IMR-90 (cell line): ENCODE measurements at regions not wholly inside any gene's neighbourhood (a gene's known extent, or its start where the extent isn't known, plus 50 kb on each side); places are given as distances from the start of the nearest gene placed in this dataset.

Experiments used
- BHLHE40 ChIP-seq: fragments of 150-350 bp; IDR thresholded peaks from 2 replicates; pipeline ENCODE4 v1.6.1; 2016; ENCODE audit warnings: mild to moderate bottlenecking, low read depth, low read length
- NFE2L2 ChIP-seq: fragments of 150-350 bp; IDR thresholded peaks from 2 replicates; pipeline ENCODE4 v1.6.1; 2016; ENCODE audit warnings: low read depth, mild to moderate bottlenecking, low read length
- POLR2A ChIP-seq: IDR thresholded peaks from 2 replicates; pipeline ENCODE4 v1.6.1; 2012; ENCODE audit warnings: mild to moderate bottlenecking, low read depth, low read length
- RAD21 ChIP-seq: IDR thresholded peaks from 2 replicates; pipeline ENCODE4 v1.6.1; 2012; ENCODE audit warnings: low read length, improper control_type of control experiment
- TF ChIP-seq, protein P1 (sequence below): fragments of 150-350 bp; IDR thresholded peaks from 2 replicates; pipeline ENCODE4 v1.6.1; 2017; ENCODE audit warnings: mild to moderate bottlenecking, antibody characterized with exemption, low read length, low read depth
- TF ChIP-seq, protein P2 (sequence below): conservative IDR thresholded peaks from 2 replicates; pipeline ENCODE4 v1.5.1; 2012; ENCODE audit warnings: mild to moderate bottlenecking, low read depth, low read length, improper control_type of control experiment

DNA sequence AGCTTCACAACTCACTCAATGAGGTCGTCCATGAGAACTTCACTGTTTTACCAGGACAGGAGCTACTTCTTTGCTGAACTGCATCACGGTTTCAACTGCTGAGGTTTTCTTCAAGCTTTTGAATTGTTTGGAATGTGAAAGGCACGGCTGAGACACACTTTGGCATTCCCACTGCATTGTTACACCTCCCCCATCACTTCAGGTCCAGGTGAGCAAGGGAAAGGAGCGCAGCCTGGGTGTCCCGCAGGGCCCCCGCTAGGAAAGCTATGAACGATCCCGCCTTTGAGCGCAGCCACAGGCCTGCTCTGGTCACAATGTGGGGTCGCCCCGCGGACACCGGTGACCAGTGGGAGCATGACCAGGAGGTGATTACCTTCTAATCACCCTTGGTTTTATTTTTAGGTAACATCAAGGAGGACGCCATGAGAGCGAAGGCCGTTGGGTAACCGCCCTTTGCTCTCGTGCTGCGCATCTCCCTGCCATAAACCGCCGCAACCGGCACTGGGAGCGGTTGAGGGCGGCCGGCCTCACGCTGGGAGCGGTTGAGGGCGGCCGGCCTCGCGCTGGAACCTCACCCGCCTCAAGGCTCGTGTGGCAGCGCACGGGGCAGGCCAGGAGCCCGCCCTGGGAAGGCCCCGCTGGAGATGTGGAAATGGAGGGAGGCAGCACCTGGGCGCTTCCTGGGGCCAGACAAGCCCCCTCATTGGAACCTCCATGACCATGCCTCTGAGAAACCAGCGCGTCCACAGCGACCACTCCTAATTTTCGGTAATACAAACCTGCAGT is 50.9 kb upstream of the SGMS1 start:
- TF ChIP-seq RAD21 (no peak), BHLHE40 (no peak), POLR2A (no peak), NFE2L2 (no peak)
- TF ChIP-seq, protein P1, sequence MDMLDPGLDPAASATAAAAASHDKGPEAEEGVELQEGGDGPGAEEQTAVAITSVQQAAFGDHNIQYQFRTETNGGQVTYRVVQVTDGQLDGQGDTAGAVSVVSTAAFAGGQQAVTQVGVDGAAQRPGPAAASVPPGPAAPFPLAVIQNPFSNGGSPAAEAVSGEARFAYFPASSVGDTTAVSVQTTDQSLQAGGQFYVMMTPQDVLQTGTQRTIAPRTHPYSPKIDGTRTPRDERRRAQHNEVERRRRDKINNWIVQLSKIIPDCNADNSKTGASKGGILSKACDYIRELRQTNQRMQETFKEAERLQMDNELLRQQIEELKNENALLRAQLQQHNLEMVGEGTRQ, result no peak
- TF ChIP-seq, protein P2, sequence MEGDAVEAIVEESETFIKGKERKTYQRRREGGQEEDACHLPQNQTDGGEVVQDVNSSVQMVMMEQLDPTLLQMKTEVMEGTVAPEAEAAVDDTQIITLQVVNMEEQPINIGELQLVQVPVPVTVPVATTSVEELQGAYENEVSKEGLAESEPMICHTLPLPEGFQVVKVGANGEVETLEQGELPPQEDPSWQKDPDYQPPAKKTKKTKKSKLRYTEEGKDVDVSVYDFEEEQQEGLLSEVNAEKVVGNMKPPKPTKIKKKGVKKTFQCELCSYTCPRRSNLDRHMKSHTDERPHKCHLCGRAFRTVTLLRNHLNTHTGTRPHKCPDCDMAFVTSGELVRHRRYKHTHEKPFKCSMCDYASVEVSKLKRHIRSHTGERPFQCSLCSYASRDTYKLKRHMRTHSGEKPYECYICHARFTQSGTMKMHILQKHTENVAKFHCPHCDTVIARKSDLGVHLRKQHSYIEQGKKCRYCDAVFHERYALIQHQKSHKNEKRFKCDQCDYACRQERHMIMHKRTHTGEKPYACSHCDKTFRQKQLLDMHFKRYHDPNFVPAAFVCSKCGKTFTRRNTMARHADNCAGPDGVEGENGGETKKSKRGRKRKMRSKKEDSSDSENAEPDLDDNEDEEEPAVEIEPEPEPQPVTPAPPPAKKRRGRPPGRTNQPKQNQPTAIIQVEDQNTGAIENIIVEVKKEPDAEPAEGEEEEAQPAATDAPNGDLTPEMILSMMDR, result no peak
